ENCODE measurements at regions not wholly inside any gene's neighbourhood (a gene's known extent, or its start where the extent isn't known, plus 50 kb on each side); places are given as distances from the start of the nearest gene placed in this dataset.

- no peak for DNase-seq
Observed at GRCh38 chr13:40442231-40442630, 224.2 kb downstream of the FOXO1 start.

- no peak for DNase-seq
Observed at GRCh38 chr13:40442826-40443225, 223.6 kb downstream of the FOXO1 start.

GRCh38 chr13:40444241-40444640, 222.2 kb downstream of the FOXO1 start:
- DNase-seq = no peak

- no peak for DNase-seq
Observed at GRCh38 chr13:40445557-40445990, 220.9 kb downstream of the FOXO1 start.

- DNase-seq = no peak
Observed at GRCh38 chr13:40446365-40446764, 220.1 kb downstream of the FOXO1 start.

GRCh38 chr13:40447857-40448256, 218.6 kb downstream of the FOXO1 start:
- DNase-seq = no peak

- DNase-seq = no peak
Observed at GRCh38 chr13:40452038-40452666, 214.3 kb downstream of the FOXO1 start.

GRCh38 chr13:40452741-40453334, 213.6 kb downstream of the FOXO1 start:
- no peak for DNase-seq

GRCh38 chr13:40453351-40454021, 213.0 kb downstream of the FOXO1 start:
- DNase-seq = no peak

GRCh38 chr13:40456397-40456953, 210.0 kb downstream of the FOXO1 start:
- DNase-seq = no peak

- no peak for DNase-seq
Observed at GRCh38 chr13:40456979-40457553, 209.4 kb downstream of the FOXO1 start.

GRCh38 chr13:40457929-40458719, 208.3 kb downstream of the FOXO1 start:
- no peak for DNase-seq

- no peak for DNase-seq
Observed at GRCh38 chr13:40458720-40458990, 207.8 kb downstream of the FOXO1 start.

GRCh38 chr13:40460116-40460515, 206.3 kb downstream of the FOXO1 start:
- no peak for DNase-seq

- no peak for DNase-seq
Observed at GRCh38 chr13:40464337-40465014, 202.0 kb downstream of the FOXO1 start.

- DNase-seq = no peak
Observed at GRCh38 chr13:40465015-40465390, 201.4 kb downstream of the FOXO1 start.

GRCh38 chr13:40466272-40466671, 200.2 kb downstream of the FOXO1 start:
- DNase-seq = no peak

GRCh38 chr13:40468227-40468838, 198.1 kb downstream of the FOXO1 start:
- DNase-seq = no peak

GRCh38 chr13:40469581-40470310, 196.7 kb downstream of the FOXO1 start:
- no peak for DNase-seq

- DNase-seq = no peak
Observed at GRCh38 chr13:40470660-40471059, 195.8 kb downstream of the FOXO1 start.

- no peak for DNase-seq
Observed at GRCh38 chr13:40471076-40471475, 195.4 kb downstream of the FOXO1 start.

All from activated T-cell treated with anti-CD3 and anti-CD28 coated beads for 4 hours (primary cell).